NCI-H524 (cell line): ENCODE measurements at regions not wholly inside any gene's neighbourhood (a gene's known extent, or its start where the extent isn't known, plus 50 kb on each side); places are given as distances from the start of the nearest gene placed in this dataset.

ENCODE experiments used
- DNase-seq, 2 experiments: peaks; one replicate each; lab custom pipeline; 2025; lab: John Stamatoyannopoulos, UW

GRCh38 chr5:156261275-156261939, 65.6 kb upstream of the SGCD start:
- no peak for DNase-seq

GRCh38 chr5:156271569-156271968, 55.4 kb upstream of the SGCD start:
- DNase-seq: no peak

- no peak for DNase-seq
Measured at GRCh38 chr5:156272139-156272538, 54.8 kb upstream of the SGCD start.

GRCh38 chr5:156273325-156273724, 53.6 kb upstream of the SGCD start:
- no peak for DNase-seq

- DNase-seq: no peak
Measured at GRCh38 chr5:156274453-156274852, 52.5 kb upstream of the SGCD start.
